Bronchial epithelial cell (primary cell): ENCODE measurements at regions not wholly inside any gene's neighbourhood (a gene's known extent, or its start where the extent isn't known, plus 50 kb on each side); places are given as distances from the start of the nearest gene placed in this dataset.

Source experiments
- DNase-seq: peaks from one replicate; pipeline ENCODE4 v3.0.0-alpha.2; 2010; ENCODE audit warnings: low read depth
- FAIRE-seq: peaks from 2 replicates; lab custom pipeline; 2011; peaks lifted over from hg19 to GRCh38; lab: Jason Lieb, UNC
- H3K27me3 ChIP-seq: 2 replicates; pipeline ENCODE4 v1.5.1; 2011; ENCODE audit warnings: low read length; ENCODE audit not compliant: control insufficient read depth, insufficient read depth
- H3K36me3 ChIP-seq: 2 replicates; pipeline ENCODE4 v1.5.1; 2011; ENCODE audit warnings: low read length; ENCODE audit not compliant: control insufficient read depth, insufficient read depth
- H3K4me3 ChIP-seq: 2 replicates; pipeline ENCODE4 v1.5.1; 2011; ENCODE audit warnings: mild to moderate bottlenecking, low read depth, low read length, control low read depth
- TF ChIP-seq, protein P1 (sequence below): IDR thresholded peaks from 2 replicates; pipeline ENCODE4 v1.5.1; 2011; ENCODE audit warnings: mild to moderate bottlenecking, moderate library complexity, low read length, control low read depth, inconsistent platforms; ENCODE audit not compliant: insufficient read depth, severe bottlenecking

GRCh38 chr15:70290708-70291107, 193.0 kb upstream of the TLE3 start:
- H3K27me3 ChIP-seq, result peaks cover 19% of the 10 kb centered on the region
- TF ChIP-seq, protein P1, sequence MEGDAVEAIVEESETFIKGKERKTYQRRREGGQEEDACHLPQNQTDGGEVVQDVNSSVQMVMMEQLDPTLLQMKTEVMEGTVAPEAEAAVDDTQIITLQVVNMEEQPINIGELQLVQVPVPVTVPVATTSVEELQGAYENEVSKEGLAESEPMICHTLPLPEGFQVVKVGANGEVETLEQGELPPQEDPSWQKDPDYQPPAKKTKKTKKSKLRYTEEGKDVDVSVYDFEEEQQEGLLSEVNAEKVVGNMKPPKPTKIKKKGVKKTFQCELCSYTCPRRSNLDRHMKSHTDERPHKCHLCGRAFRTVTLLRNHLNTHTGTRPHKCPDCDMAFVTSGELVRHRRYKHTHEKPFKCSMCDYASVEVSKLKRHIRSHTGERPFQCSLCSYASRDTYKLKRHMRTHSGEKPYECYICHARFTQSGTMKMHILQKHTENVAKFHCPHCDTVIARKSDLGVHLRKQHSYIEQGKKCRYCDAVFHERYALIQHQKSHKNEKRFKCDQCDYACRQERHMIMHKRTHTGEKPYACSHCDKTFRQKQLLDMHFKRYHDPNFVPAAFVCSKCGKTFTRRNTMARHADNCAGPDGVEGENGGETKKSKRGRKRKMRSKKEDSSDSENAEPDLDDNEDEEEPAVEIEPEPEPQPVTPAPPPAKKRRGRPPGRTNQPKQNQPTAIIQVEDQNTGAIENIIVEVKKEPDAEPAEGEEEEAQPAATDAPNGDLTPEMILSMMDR, result no peak
- no peak for FAIRE-seq
- H3K4me3 ChIP-seq, result no peak overlapping the region
- no peaks in the 10 kb centered on the region for H3K36me3 ChIP-seq
- no peak for DNase-seq

- Histone ChIP-seq H3K36me3 (no peaks in the 10 kb centered on the region), H3K4me3 (no peak overlapping the region), H3K27me3 (peaks cover 20% of the 10 kb centered on the region)
- TF ChIP-seq, protein P1, result no peak
- DNase-seq (no peak), FAIRE-seq (no peak)
These were observed 191.7 kb upstream of the TLE3 start for GRCh38 chr15:70289191-70289955.

DNA sequence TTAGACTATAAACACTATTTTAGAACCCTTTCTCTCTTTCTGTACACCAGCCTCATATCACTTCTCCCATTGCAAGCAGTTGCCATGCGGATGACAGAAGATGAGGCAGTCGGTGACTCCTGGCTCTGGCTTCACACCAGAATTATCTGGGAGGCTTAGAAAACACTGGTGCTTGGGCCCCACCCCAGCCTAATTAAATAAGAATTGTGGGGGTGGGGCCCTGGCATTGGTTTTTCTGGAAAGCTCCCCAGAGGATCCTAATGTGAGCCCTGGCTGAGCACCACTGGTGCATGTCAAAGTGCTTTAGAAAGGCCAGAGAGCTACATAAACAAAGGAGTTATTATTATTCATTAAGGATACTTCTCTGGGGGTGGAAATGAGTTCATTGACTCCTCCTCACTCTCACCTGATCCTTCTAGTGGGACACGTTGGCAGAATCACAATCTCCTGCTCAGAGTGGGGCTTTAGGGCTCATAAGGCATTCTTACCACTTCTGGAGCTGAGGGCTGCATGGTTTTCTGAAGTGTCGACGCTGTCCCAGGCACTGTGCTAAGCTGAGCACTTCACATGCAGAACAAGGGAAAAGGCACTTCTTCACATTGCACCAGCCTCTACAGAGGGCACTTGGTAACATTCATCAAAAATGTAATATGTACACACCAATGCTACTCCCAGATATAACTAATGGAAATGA, 188.5 kb upstream of the TLE3 start:
- Histone ChIP-seq H3K27me3 (peaks cover 13% of the 10 kb centered on the region), H3K4me3 (no peak overlapping the region), H3K36me3 (no peaks in the 10 kb centered on the region)
- no peak for DNase-seq
- no peak for FAIRE-seq
- TF ChIP-seq, protein P1, result no peak

DNA sequence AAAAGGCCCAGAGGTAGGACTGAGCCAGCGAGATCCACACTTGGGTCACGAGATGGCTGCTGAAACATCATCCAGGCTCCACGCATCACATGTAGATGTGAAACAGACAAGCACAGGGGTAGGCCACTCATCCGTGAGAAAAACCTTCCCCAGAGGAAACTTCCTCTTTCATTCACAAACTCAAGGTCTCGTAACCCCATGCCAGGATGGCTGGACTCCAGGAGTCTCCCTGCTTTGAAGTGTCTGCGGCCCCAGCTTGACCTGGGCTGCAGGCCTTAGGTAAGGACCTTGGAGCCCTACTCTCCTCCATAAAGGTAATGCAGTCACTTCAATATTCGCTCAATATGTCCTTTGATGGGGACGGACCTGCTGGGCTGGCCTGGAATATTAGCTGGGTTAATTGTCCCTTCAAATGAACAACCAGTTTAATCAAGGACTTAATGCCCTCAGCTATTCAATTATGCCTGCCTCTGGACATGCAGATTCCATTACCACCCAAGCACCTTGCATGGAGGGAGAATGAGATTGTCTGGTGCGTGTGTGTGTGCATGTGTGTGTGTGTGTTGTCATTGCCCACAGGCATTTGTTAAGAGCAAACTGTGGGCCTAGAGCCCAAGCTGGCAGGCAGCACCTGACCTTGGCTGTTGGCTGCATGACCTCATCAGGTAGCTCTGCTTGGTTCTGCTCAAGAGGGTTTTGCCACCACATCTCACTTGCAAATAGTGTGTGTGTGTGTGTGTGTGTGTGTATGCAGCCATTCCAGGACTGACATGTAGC, 186.9 kb upstream of the TLE3 start:
- FAIRE-seq (no peak), DNase-seq (no peak)
- TF ChIP-seq, protein P1, result no peak
- no peak overlapping the region for H3K4me3 ChIP-seq
- no peaks in the 10 kb centered on the region for H3K36me3 ChIP-seq
- peaks cover 2% of the 10 kb centered on the region for H3K27me3 ChIP-seq

DNA sequence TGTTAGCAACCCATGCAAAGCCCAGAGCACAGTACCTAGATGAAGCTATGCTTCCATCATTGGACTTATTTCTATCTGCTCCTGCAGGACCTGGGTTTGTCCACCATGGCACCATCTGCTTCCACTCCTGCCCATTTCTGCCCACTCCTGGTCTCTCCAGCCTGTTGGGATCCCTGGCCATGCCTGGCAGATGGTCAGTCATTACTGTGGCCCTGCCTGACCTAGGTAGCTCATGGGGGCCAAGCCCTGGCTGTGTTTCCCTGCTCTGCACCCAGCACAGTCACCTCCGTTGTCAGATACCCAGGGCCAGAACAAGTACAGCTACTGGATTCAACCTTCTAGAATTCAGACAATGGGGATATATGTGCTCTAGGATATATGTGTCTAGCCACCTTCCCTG, 185.8 kb upstream of the TLE3 start:
- FAIRE-seq (no peak), DNase-seq (no peak)
- no peak overlapping the region for H3K4me3 ChIP-seq
- H3K36me3 ChIP-seq, result no peaks in the 10 kb centered on the region
- TF ChIP-seq, protein P1, result no peak
- H3K27me3 ChIP-seq, result peaks cover 2% of the 10 kb centered on the region
